CD4-positive, alpha-beta T cell treated with Interleukin-6 at 100 ng/mL for 8 hours (primary cell): ENCODE measurements at regions not wholly inside any gene's neighbourhood (a gene's known extent, or its start where the extent isn't known, plus 50 kb on each side); places are given as distances from the start of the nearest gene placed in this dataset.
"Not testable (repeated sequence)": the region's sequence is repeated elsewhere in the genome, so short reads cannot be mapped to it uniquely, and the experiment has no call there.

ENCODE experiments used
- DNase-seq: peaks from one replicate; pipeline ENCODE4 v3.0.0-alpha.2; 2020; ENCODE audit warnings: mixed read lengths, low spot score

- no peak for DNase-seq
These were observed 96.7 kb upstream of the GADD45A start for GRCh38 chr1:67588178-67588855.

GRCh38 chr1:67589519-67590233, 95.3 kb upstream of the GADD45A start:
- DNase-seq, result no peak

GRCh38 chr1:67590329-67590728, 94.7 kb upstream of the GADD45A start:
- no peak for DNase-seq

GRCh38 chr1:67594764-67595163, 90.2 kb upstream of the GADD45A start:
- DNase-seq, result no peak

GRCh38 chr1:67596674-67597073, 88.3 kb upstream of the GADD45A start:
- no peak for DNase-seq

- no peak for DNase-seq
These were observed 87.7 kb upstream of the GADD45A start for GRCh38 chr1:67597336-67597735.

- DNase-seq, result no peak
These were observed 85.9 kb upstream of the GADD45A start for GRCh38 chr1:67599085-67599484.

GRCh38 chr1:67601539-67601938, 83.5 kb upstream of the GADD45A start:
- DNase-seq, result no peak

- DNase-seq, result no peak
These were observed 83.0 kb upstream of the GADD45A start for GRCh38 chr1:67601955-67602354.

- DNase-seq, result no peak
These were observed 80.2 kb upstream of the GADD45A start for GRCh38 chr1:67604778-67605177.

- no peak for DNase-seq
These were observed 79.7 kb upstream of the GADD45A start for GRCh38 chr1:67605209-67605780.

- DNase-seq, result no peak
These were observed 77.7 kb upstream of the GADD45A start for GRCh38 chr1:67607286-67607685.

GRCh38 chr1:67607699-67608098, 77.3 kb upstream of the GADD45A start:
- no peak for DNase-seq

GRCh38 chr1:67608661-67609576, 76.1 kb upstream of the GADD45A start:
- no peak for DNase-seq

- DNase-seq, result no peak
These were observed 75.2 kb upstream of the GADD45A start for GRCh38 chr1:67609577-67610341.

GRCh38 chr1:67610450-67610849, 74.6 kb upstream of the GADD45A start:
- DNase-seq, result no peak

GRCh38 chr1:67611846-67612245, 73.2 kb upstream of the GADD45A start:
- no peak for DNase-seq

GRCh38 chr1:67612788-67613241, 72.2 kb upstream of the GADD45A start:
- DNase-seq, result no peak

GRCh38 chr1:67613479-67613878, 71.5 kb upstream of the GADD45A start:
- DNase-seq, result not testable (repeated sequence)

GRCh38 chr1:67614511-67614934, 70.5 kb upstream of the GADD45A start:
- no peak for DNase-seq

- DNase-seq, result no peak
These were observed 69.1 kb upstream of the GADD45A start for GRCh38 chr1:67615886-67616285.
